ENCODE measurements at regions not wholly inside any gene's neighbourhood (a gene's known extent, or its start where the extent isn't known, plus 50 kb on each side); places are given as distances from the start of the nearest gene placed in this dataset.

DNA sequence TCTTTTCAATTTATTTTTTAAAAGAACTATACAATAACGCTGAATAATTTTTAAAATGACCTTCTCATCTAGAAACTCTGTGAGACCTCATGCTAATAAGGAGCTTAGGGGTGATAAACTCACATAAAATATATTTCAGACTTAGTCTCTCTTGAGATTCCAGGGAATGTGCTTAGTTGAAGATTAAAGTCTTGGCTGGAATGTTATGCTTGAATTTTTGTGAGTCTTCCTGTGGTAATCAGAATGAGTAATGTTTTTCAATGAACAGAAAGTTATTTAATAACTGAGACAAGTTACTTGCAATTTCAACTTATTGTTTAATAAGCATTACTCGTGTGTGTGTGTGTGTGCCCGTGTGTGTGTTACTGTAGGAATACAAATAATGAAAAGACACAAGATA lies 379.9 kb upstream of the EPHA7 start:
- intact Hi-C loops (cut with DNase I), result no loop called here
- Histone ChIP-seq H3K4me3 (no peak overlapping the region), H3K9me3 (no peaks in the 10 kb centered on the region), H3K36me3 (no peaks in the 10 kb centered on the region), H3K27ac (no peak overlapping the region), H3K4me1 (no peaks in the 10 kb centered on the region), H3K27me3 (no peaks in the 10 kb centered on the region)
- 53 to 70% (median 61%) methylated on average over 3 of the region's 3 CpGs for WGBS, 4 donors
- ATAC-seq (no peak), DNase-seq (no peak)
- TF ChIP-seq POLR2A (IDR thresholded peaks at IDR 0.05), result no peak
- TF ChIP-seq, protein P1, sequence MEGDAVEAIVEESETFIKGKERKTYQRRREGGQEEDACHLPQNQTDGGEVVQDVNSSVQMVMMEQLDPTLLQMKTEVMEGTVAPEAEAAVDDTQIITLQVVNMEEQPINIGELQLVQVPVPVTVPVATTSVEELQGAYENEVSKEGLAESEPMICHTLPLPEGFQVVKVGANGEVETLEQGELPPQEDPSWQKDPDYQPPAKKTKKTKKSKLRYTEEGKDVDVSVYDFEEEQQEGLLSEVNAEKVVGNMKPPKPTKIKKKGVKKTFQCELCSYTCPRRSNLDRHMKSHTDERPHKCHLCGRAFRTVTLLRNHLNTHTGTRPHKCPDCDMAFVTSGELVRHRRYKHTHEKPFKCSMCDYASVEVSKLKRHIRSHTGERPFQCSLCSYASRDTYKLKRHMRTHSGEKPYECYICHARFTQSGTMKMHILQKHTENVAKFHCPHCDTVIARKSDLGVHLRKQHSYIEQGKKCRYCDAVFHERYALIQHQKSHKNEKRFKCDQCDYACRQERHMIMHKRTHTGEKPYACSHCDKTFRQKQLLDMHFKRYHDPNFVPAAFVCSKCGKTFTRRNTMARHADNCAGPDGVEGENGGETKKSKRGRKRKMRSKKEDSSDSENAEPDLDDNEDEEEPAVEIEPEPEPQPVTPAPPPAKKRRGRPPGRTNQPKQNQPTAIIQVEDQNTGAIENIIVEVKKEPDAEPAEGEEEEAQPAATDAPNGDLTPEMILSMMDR (IDR thresholded peaks at IDR 0.05), result no peak

DNA sequence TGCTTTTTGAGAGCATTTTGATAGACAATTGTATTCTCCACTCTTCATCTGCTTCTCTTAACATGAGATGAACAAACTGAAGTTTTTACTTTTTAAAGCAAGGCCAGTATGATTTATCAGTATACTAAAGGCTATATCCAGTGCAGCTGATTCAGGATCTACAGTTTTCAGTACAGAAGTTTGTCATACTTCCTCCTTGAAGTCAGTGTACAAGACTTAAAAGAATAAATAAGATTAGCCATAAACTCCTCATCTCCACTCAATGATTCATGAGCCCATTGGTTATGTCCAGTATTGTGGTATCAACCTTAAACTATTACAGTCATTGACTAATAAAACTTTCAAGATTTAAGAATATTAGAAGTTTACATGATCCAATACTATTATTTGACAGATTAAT lies 374.8 kb upstream of the EPHA7 start:
- DNase-seq (no peak), ATAC-seq (no peak)
- no peak overlapping the region for H3K4me3 ChIP-seq
- no peaks in the 10 kb centered on the region for H3K36me3 ChIP-seq
- no peaks in the 10 kb centered on the region for H3K27me3 ChIP-seq
- intact Hi-C loops (cut with DNase I), result no loop called here
- no peak for TF ChIP-seq POLR2A (IDR thresholded peaks at IDR 0.05)
- TF ChIP-seq, protein P1 (IDR thresholded peaks at IDR 0.05), result no peak
- H3K9me3 ChIP-seq, result no peaks in the 10 kb centered on the region
- H3K27ac ChIP-seq, result no peak overlapping the region
- no peaks in the 10 kb centered on the region for H3K4me1 ChIP-seq

DNA sequence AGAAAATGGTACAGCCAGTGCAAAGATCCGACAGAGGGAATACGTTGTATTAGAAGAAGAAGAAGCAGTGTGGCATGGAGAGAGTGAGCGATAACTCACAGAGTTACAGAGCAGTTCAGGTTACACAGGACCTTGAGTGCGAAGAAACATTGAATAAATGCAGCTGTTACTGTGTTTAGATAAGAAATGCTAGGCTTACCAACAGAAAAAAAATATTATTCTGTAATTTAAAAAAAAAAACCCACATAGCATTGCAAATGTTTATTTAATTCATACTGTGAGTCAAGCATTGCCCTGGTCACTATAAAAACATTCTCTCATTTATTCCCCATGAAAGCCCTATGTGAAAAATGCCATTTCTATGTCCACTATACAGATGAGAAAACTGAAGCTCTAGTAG lies 373.4 kb upstream of the EPHA7 start:
- no peaks in the 10 kb centered on the region for H3K4me1 ChIP-seq
- no peak for DNase-seq
- intact Hi-C loops (cut with DNase I), result no loop called here
- H3K9me3 ChIP-seq, result no peaks in the 10 kb centered on the region
- ATAC-seq, result peak in 1 of 4 donors; percentile 50
- H3K4me3 ChIP-seq, result no peak overlapping the region
- H3K27ac ChIP-seq, result no peak overlapping the region
- TF ChIP-seq POLR2A (IDR thresholded peaks at IDR 0.05), result no peak
- TF ChIP-seq, protein P1 (IDR thresholded peaks at IDR 0.05), result no peak
- H3K27me3 ChIP-seq, result no peaks in the 10 kb centered on the region
- WGBS, 4 donors, result 66 to 82% (median 77%) methylated on average over 4 of the region's 4 CpGs
- H3K36me3 ChIP-seq, result no peaks in the 10 kb centered on the region

DNA sequence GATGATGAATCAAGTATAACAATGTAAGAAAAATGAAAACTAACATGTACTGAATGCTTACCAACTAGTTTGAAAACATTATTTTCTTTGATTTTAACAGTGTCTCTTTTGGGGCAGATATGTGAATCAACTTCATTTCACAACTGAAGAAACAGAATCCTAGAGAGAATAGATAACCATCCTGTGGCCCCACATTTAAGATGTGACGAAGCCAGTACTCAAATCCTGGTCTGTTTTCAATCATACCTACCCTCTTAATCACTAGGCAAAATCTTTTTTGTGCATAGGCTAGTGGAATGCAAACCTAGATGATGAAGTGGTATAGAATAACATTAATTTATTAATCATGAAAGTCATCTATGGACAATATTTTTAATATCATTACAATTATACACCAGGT lies 371.6 kb upstream of the EPHA7 start:
- DNase-seq, result no peak
- intact Hi-C loops (cut with DNase I), result no loop called here
- no peak for ATAC-seq
- Histone ChIP-seq H3K9me3 (no peaks in the 10 kb centered on the region), H3K4me1 (peaks cover 0 to 6% (median 0%) of the 10 kb centered on the region in 12 donors), H3K27me3 (no peaks in the 10 kb centered on the region), H3K4me3 (no peak overlapping the region), H3K36me3 (no peaks in the 10 kb centered on the region), H3K27ac (peak overlapping the region in 2 of 12 donors; percentile 8 to 9)
- 59 to 76% (median 70%) methylated on average over 1 of the region's 1 CpG for WGBS, 4 donors
- TF ChIP-seq, protein P1 (IDR thresholded peaks at IDR 0.05), result no peak
- no peak for TF ChIP-seq POLR2A (IDR thresholded peaks at IDR 0.05)

All from heart left ventricle (tissue), 16 donors.